SU-DHL-6 (cell line): ENCODE measurements at regions not wholly inside any gene's neighbourhood (a gene's known extent, or its start where the extent isn't known, plus 50 kb on each side); places are given as distances from the start of the nearest gene placed in this dataset.

ENCODE experiments used
- H2AFZ ChIP-seq: fragments of 200-600 bp; sonication (generic); 2 replicates; pipeline ENCODE4 v1.6.1; 2014; ENCODE audit warnings: low read depth, mild to moderate bottlenecking, moderate library complexity, mixed read lengths, antibody characterized with exemption, low read length; ENCODE audit not compliant: severe bottlenecking
- H3F3A ChIP-seq: fragments of 200-600 bp; shearing (Covaris generic); 2 replicates; pipeline ENCODE4 v1.6.0; 2016; ENCODE audit warnings: antibody characterized with exemption, mild to moderate bottlenecking; ENCODE audit not compliant: insufficient read depth
- H3K27ac ChIP-seq: fragments of 200-600 bp; sonication (generic); 2 replicates; pipeline ENCODE4 v1.5.1; 2016; ENCODE audit warnings: low read depth, mild to moderate bottlenecking, low read length, moderate library complexity, mixed read lengths
- H3K27me3 ChIP-seq: fragments of 200-600 bp; sonication (generic), shearing (Covaris generic); 2 replicates; pipeline ENCODE4 v1.6.0; 2014; ENCODE audit warnings: mild to moderate bottlenecking, low read length
- H3K36me3 ChIP-seq: fragments of 200-600 bp; sonication (generic); 2 replicates; pipeline ENCODE4 v1.6.1; 2014; ENCODE audit warnings: mild to moderate bottlenecking, low read length, mixed read lengths
- H3K4me2 ChIP-seq: fragments of 300-600, 200-600 bp; shearing (Covaris generic), sonication (generic); 2 replicates; pipeline ENCODE4 v1.6.0; 2014; ENCODE audit warnings: low read length, low read depth, mild to moderate bottlenecking; ENCODE audit not compliant: poor library complexity, severe bottlenecking
- H3K4me3 ChIP-seq: fragments of 200-600 bp; sonication (generic); 2 replicates; pipeline ENCODE4 v1.5.1; 2014; ENCODE audit warnings: antibody characterized with exemption, low read length, mild to moderate bottlenecking, mixed read lengths; ENCODE audit not compliant: insufficient read depth, poor library complexity, severe bottlenecking
- H3K79me2 ChIP-seq: fragments of 200-600 bp; sonication (generic); 2 replicates; pipeline ENCODE4 v1.6.1; 2014; ENCODE audit warnings: mild to moderate bottlenecking, low read length, moderate library complexity; ENCODE audit not compliant: insufficient read depth
- H3K9ac ChIP-seq: fragments of 200-600 bp; sonication (generic); 2 replicates; pipeline ENCODE4 v1.7.0; 2014; ENCODE audit warnings: mild to moderate bottlenecking, low read length
- H3K9me2 ChIP-seq: fragments of 200-600 bp; sonication (generic); replicated peaks from 2 replicates; pipeline ENCODE4 v1.6.1; 2014; ENCODE audit warnings: low read length; ENCODE audit not compliant: insufficient read depth
- H3K9me3 ChIP-seq: fragments of 200-600 bp; sonication (generic); 2 replicates; pipeline ENCODE4 v1.6.1; 2014; ENCODE audit warnings: low read length, mixed read lengths; ENCODE audit not compliant: insufficient read depth
- H4K20me1 ChIP-seq: fragments of 200-600 bp; sonication (generic); 2 replicates; pipeline ENCODE4 v1.6.1; 2014; ENCODE audit warnings: low read depth, mild to moderate bottlenecking, antibody characterized with exemption, low read length, moderate library complexity, mixed read lengths
- CTCF ChIP-seq: fragments of 200-600 bp; sonication (generic); IDR thresholded peaks from one replicate; pipeline ENCODE4 v1.5.1; 2017; ENCODE audit warnings: antibody characterized with exemption, mild to moderate bottlenecking, low read length, moderate library complexity; ENCODE audit not compliant: insufficient read depth, poor library complexity, severe bottlenecking
- EZH2phosphoT487 ChIP-seq: fragments of 200-600 bp; sonication (generic), shearing (Covaris generic); conservative IDR thresholded peaks from 2 replicates; pipeline ENCODE4 v1.6.1; 2018; ENCODE audit warnings: mild to moderate bottlenecking, antibody characterized with exemption, low read length, moderate library complexity, mixed read lengths

DNA sequence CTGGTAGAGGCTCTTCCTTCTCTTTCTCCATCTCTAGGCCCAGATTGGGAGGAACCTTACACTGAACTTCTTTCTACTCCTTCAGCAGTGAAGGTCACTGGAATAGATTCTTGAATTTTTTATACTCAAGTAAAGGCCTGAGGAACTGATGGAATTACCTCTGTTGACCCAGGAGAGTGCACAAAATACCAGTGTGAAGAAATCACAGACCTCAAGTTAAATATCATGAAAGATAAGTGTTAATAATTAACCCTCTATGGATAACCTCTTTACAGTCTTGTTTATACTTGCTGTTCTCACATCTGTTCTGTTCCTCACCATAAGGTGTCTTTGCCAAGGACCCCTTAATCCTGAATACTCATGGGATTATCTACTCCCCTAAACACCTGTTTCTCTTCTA is 244.4 kb upstream of the STAC start:
- no peak overlapping the region for H3K4me3 ChIP-seq
- H3K4me2 ChIP-seq, result no peak overlapping the region
- no peak overlapping the region for H3K27ac ChIP-seq
- H3K9me3 ChIP-seq, result no peaks in the 10 kb centered on the region
- H4K20me1 ChIP-seq, result no peaks in the 10 kb centered on the region
- no peaks in the 10 kb centered on the region for H3F3A ChIP-seq
- TF ChIP-seq EZH2phosphoT487, result no peak
- TF ChIP-seq CTCF, result no peak
- no peak overlapping the region for H3K9ac ChIP-seq
- no peaks in the 10 kb centered on the region for H3K27me3 ChIP-seq
- H3K79me2 ChIP-seq, result no peaks in the 10 kb centered on the region
- no peaks in the 10 kb centered on the region for H3K9me2 ChIP-seq
- no peaks in the 10 kb centered on the region for H3K36me3 ChIP-seq
- no peak overlapping the region for H2AFZ ChIP-seq

DNA sequence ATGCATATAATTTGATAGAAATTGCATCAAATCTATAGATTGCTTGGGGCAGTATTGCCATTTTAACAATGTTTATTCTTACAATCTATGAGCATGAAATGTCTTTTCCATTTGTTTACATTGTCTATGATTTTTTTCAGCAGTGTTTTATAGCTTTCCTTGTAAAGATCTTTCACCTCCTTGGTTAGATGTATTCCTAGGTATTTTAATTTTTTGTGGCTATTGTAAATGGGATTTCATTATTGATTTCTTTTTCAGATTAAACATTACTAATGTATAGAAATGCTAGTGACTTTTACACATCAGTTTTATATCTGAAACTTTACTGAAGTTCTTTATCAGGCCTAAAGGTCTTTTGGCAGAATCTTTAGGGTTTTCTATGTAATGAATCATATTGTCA is 237.6 kb upstream of the STAC start:
- H3K27me3 ChIP-seq, result no peaks in the 10 kb centered on the region

GRCh38 chr3:36146404-36146803 is 233.9 kb upstream of the STAC start:
- Histone ChIP-seq H3K9me2 (no peaks in the 10 kb centered on the region), H4K20me1 (no peaks in the 10 kb centered on the region), H3K79me2 (no peaks in the 10 kb centered on the region), H3K9me3 (no peaks in the 10 kb centered on the region), H3K27me3 (no peaks in the 10 kb centered on the region), H3F3A (no peaks in the 10 kb centered on the region), H3K4me2 (no peak overlapping the region), H3K9ac (no peak overlapping the region), H3K27ac (no peak overlapping the region), H2AFZ (no peak overlapping the region), H3K4me3 (no peak overlapping the region), H3K36me3 (no peaks in the 10 kb centered on the region)
- TF ChIP-seq CTCF, result no peak
- TF ChIP-seq EZH2phosphoT487, result no peak

More for the DNA sequence above, 237.6 kb upstream of the STAC start:
- H4K20me1 ChIP-seq, result no peaks in the 10 kb centered on the region
- H3K9me3 ChIP-seq, result no peaks in the 10 kb centered on the region
- H3K4me3 ChIP-seq, result no peak overlapping the region
- H3K4me2 ChIP-seq, result no peak overlapping the region
- TF ChIP-seq EZH2phosphoT487 (no peak), CTCF (no peak)
- no peak overlapping the region for H2AFZ ChIP-seq
- H3K9me2 ChIP-seq, result no peaks in the 10 kb centered on the region
- H3K9ac ChIP-seq, result no peak overlapping the region
- H3K27ac ChIP-seq, result no peak overlapping the region
- no peaks in the 10 kb centered on the region for H3K79me2 ChIP-seq
- no peaks in the 10 kb centered on the region for H3F3A ChIP-seq
- no peaks in the 10 kb centered on the region for H3K36me3 ChIP-seq
